GM19328 (cell line): ENCODE measurements at regions not wholly inside any gene's neighbourhood (a gene's known extent, or its start where the extent isn't known, plus 50 kb on each side); places are given as distances from the start of the nearest gene placed in this dataset.

Experiments
- ATAC-seq: cut with Tn5 transposase; IDR thresholded peaks from one replicate; pipeline ENCODE4 v1.9.1; 2021; ENCODE audit warnings: mild to moderate bottlenecking, moderate library complexity; ENCODE audit not compliant: unreplicated experiment

GRCh38 chr21:23402929-23403520 lies 2204.3 kb downstream of the MRPL39 start:
- ATAC-seq = no peak

GRCh38 chr21:23401278-23401677 lies 2206.0 kb downstream of the MRPL39 start:
- no peak for ATAC-seq

DNA sequence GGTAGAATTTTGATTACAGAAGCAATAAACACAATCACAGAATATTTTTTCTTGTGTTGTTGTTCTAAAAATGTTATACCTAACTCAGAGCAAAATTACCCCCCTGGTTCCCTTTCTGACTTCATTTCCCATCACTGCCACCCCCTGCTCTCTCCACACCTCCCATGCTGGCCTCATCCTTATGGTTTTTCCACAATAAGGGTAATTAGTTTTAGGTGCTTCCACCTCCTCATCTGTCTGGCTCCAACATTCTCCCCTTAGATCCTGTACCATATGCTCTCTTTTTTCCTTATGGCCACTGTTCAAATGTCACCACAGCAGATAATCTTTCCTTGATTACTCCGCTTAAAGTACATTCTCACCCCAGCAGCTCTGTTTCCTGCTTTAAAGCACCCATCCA lies 2208.6 kb downstream of the MRPL39 start:
- ATAC-seq = no peak

- ATAC-seq = no peak
Measured at GRCh38 chr21:23394458-23394857, 2212.8 kb downstream of the MRPL39 start.

- no peak for ATAC-seq
Measured at GRCh38 chr21:23384679-23385078, 2222.6 kb downstream of the MRPL39 start.

DNA sequence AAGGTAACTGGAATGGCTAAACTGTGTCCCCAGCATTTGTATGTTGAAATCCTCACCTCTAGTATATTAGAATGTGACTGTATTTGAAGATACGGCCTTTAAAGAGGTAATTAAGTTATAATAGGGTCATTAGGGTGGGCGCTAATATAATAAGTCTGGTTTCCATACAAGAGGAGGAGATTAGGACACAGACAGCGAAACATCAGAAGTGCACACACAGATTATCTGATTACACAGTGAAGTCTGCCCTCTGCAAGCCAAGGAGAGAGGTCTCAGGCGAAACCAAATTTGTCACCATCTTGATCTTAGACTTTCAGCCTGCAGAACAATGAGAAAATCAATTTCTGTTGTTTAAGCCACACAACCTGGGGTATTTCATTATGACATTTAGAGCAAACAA lies 2233.1 kb downstream of the MRPL39 start:
- no peak for ATAC-seq

DNA sequence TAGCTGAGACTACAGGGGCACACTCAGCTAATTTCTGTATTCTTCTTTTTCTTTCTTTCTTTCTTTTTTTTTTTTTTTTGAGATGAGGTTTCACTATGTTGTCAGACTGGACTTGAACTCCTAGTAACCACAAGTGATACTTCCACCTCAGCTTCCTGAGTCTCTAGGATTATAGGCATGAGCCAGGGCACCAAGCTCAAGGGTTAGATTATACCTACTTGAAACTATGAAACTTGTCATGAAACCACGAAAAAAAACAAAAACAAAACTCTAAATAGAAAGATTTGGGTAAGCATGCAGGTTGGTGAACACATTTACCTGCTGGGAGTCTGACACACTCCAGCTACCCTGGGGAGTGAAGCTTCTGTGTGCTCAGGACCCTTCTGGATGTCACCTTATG lies 2250.4 kb downstream of the MRPL39 start:
- no peak for ATAC-seq

- no peak for ATAC-seq
Measured at GRCh38 chr21:23316190-23316589, 2291.1 kb downstream of the MRPL39 start.

DNA sequence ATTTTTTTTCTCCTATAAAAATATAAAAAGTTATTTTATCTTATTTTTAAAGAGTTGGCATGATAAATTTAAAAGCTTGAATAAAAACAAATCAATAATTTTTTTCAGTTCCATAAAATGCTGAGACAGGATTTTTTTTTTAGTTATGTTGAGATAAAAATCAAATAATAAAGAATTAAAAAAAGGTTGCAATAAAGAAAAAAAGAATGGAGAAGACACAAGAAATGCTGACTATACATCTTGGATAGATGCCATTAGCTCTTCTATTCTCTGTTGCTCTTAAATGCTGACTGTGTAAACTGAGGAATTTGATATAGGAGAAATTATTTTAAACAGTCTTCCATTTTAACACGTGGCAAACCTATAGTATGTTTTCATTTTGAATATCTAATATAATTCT lies 2298.5 kb downstream of the MRPL39 start:
- ATAC-seq = no peak

DNA sequence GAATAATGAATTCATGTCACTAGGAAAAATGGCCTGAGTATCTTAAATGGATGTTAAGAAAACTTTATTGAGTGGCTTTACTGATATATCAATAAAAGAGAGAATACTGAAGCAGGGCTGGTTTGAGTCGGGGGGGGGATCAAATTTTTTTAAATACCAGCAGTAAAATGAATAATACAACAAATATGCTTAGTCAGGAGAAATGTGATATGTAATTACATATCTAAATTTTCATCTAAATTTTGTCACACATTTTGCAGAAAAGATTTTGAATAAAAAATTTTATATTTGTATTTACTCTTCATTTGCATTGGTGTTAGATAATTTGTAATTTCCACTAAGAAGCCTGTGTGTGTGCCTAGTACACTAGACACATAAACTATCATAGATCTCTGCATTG lies 2300.2 kb downstream of the MRPL39 start:
- ATAC-seq = no peak

DNA sequence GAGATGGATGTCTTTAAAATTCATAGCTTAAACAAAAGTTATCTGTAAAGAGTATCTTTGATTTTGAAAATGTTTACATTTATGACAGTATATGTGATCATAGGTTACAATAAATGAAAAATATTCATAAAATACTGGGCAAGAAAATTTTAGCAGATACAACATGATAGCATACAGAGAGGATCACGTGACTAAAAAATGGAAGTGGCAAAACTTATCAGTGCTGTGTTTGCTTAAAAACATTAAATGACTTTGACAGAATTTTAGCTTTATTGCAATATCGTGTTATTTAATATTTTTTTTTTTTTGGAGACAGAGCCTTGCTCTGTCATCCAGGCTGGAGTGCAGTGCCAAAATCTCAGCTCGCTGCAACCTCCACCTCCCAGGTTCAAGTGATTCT lies 2294.1 kb downstream of the NCAM2 start:
- no peak for ATAC-seq

DNA sequence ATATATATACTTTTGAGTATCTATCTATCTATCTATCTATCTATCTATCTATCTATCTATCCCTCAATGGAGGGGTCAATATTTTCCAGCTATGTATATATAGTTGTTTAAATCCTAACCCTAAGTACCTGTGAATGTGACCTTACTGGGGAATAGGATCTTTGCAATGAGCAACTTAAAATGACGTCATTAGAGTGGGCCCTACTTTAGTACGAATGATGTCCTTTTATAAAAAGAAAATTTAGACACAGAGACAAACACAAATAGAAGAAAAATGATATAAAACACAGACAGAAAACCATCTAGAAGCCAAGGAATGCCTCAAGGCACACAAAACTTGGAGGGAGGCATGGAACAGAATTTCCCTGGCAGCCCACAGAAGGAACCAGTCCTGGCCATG lies 2283.7 kb downstream of the NCAM2 start:
- no peak for ATAC-seq

DNA sequence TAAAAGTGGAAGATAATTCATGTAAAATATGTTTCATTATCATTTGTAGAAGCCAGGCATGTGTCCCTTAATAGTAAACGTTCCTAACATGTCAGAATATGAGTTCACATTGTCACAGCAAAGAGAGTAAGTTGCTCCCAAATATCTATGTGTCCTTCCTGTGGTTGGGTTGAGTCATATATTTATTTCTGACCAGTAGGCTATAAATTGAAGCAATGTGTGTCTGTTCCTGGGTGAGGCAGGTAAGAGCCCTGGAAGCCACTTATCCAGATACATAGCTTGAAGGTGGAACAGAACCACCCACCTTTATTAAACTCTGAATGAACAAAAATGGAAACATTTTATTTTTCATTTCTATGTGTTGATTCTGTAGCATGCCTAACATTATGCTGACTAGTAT lies 2251.6 kb downstream of the NCAM2 start:
- no peak for ATAC-seq

- no peak for ATAC-seq
Measured at GRCh38 chr21:23247334-23247733, 2249.1 kb downstream of the NCAM2 start.

GRCh38 chr21:23245255-23245654 lies 2247.0 kb downstream of the NCAM2 start:
- no peak for ATAC-seq

GRCh38 chr21:23223882-23224281 lies 2225.7 kb downstream of the NCAM2 start:
- ATAC-seq = no peak

GRCh38 chr21:23218667-23219066 lies 2220.5 kb downstream of the NCAM2 start:
- ATAC-seq = no peak

GRCh38 chr21:23217597-23217996 lies 2219.4 kb downstream of the NCAM2 start:
- ATAC-seq = no peak

DNA sequence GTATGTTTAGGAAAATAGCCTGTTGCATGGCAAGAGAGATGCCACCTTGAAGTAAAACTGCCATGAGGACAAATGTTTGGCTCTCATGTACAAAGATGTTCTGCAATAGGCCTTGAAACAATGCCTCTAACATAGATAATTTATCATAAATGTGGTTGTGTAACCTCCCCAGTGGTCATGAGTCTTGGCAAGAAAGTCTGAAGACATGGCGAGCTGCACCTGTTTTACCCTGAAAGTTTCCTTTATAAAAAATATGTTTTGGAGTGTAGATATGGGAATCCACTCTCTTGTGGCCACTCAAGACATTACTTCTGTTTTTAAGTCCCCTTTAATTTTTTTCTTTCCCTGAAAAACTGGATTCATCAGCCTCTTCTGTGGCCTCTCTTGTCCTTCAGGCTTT lies 2217.1 kb downstream of the NCAM2 start:
- no peak for ATAC-seq
